ENCODE measurements at regions not wholly inside any gene's neighbourhood (a gene's known extent, or its start where the extent isn't known, plus 50 kb on each side); places are given as distances from the start of the nearest gene placed in this dataset.

GRCh38 chr1:5686195-5686594, 306.0 kb downstream of the NPHP4 start:
- no peak for TF ChIP-seq CTCF (IDR thresholded peaks at IDR 0.05)
- no peak for TF ChIP-seq POLR2A (IDR thresholded peaks at IDR 0.05)
